ENCODE measurements at regions not wholly inside any gene's neighbourhood (a gene's known extent, or its start where the extent isn't known, plus 50 kb on each side); places are given as distances from the start of the nearest gene placed in this dataset.

- no peak for TF ChIP-seq JUND (IDR thresholded peaks at IDR 0.05)
- TF ChIP-seq EZH2phosphoT487 (IDR thresholded peaks at IDR 0.05; ENCODE audit: borderline replicate concordance) = no peak
- TF ChIP-seq POLR2AphosphoS5 (IDR thresholded peaks at IDR 0.05; ENCODE audit: low read depth, low read length) = no peak
- no peak for TF ChIP-seq CTCF (IDR thresholded peaks at IDR 0.05 in 2 of 3, conservative IDR thresholded peaks at IDR 0.05 in 1 of 3; ENCODE audit: borderline replicate concordance in 1 of 3, insufficient read depth in 1 of 3, low read depth in 2 of 3, low read length in 2 of 3)
These were observed 59.5 kb upstream of the LAPTM5 start for GRCh38 chr1:30817077-30817438.

Measured in HCT116 (cell line).